Skeletal muscle tissue (tissue), 3 donors: ENCODE measurements at regions not wholly inside any gene's neighbourhood (a gene's known extent, or its start where the extent isn't known, plus 50 kb on each side); places are given as distances from the start of the nearest gene placed in this dataset.

ENCODE experiments used
- H3K27ac ChIP-seq: one replicate; pipeline ENCODE4 v1.7.0; 2013; ENCODE audit warnings: mild to moderate bottlenecking, low read depth, low read length, inconsistent platforms
- H3K27me3 ChIP-seq, 3 donors: one replicate each; pipeline ENCODE4 v1.7.0; 2013; ENCODE audit warnings: low read length in 3 of 3; ENCODE audit not compliant: control insufficient read depth in 3 of 3, insufficient read depth in 3 of 3
- H3K36me3 ChIP-seq, 3 donors: one replicate each; pipeline ENCODE4 v1.7.0; 2013; ENCODE audit warnings: low read length in 3 of 3; ENCODE audit not compliant: control insufficient read depth in 3 of 3, insufficient read depth in 3 of 3
- H3K4me1 ChIP-seq, 3 donors: one replicate each; pipeline ENCODE4 v1.7.0; 2013; ENCODE audit warnings: low read length in 3 of 3, mild to moderate bottlenecking in 3 of 3; ENCODE audit not compliant: control insufficient read depth in 3 of 3, insufficient read depth in 3 of 3
- H3K4me3 ChIP-seq, 3 donors: one replicate each; pipeline ENCODE4 v1.7.0; 2013; ENCODE audit warnings: low read length in 3 of 3
- H3K9ac ChIP-seq, 3 donors: one replicate each; pipeline ENCODE4 v1.7.0; 2013; ENCODE audit warnings: low read length in 3 of 3, mild to moderate bottlenecking in 3 of 3, moderate library complexity in 2 of 3, low read depth in 1 of 3
- H3K9me3 ChIP-seq, 3 donors: one replicate each; pipeline ENCODE4 v1.7.0; 2013; ENCODE audit warnings: low read length in 3 of 3; ENCODE audit not compliant: control insufficient read depth in 3 of 3
- donor health status: Osteomylitis.

DNA sequence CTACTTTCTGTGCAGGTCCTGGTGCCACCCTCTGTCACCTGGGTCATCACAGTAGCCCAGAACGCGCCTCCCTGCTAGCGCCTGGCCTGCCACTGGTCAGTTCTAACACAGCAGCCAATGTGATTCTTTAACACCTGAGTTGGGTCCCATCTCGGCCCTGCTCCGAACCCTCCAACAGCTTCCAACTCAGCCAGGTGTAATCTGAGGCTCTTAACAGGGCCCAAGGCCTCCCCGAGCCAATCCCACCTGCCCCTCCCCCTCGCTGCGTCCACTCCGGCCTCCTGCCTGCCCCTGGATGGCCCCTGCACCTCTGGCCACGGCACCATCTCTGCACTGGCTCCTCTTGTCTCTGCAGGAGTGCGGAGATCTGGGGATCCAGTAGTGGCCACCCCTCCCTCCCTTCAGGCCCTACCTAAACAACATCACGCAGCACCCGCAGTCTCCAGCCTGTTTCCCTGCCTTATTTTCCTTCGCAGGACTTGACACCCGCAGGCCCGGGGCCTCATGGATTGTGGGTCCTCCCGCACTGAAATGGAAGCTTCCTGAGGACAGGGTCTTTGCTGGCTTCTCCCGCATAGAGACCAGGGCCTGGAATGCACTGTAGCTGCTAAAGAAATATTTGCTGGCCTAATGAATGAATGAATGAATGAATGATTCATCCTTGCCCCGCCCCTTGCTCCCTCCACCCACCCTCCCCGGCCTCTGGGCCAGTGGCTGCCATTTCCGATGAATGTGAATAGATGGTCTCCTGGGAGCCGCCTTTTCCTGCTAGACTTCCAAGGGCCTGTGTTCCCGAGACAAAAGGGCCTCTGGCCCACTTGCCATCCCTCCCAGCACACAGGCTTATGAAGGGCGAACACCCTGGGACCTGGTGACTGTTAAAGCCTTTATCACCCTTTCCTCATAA, 174.8 kb upstream of the FOXF1 start:
- H3K4me1 ChIP-seq: no peaks in the 10 kb centered on the region
- no peaks in the 10 kb centered on the region for H3K36me3 ChIP-seq
- H3K27me3 ChIP-seq: peaks cover 43 to 63% (median 53%) of the 10 kb centered on the region in 3 donors
- H3K9ac ChIP-seq: no peak overlapping the region
- no peak overlapping the region for H3K27ac ChIP-seq
- H3K9me3 ChIP-seq: no peaks in the 10 kb centered on the region
- H3K4me3 ChIP-seq: no peak overlapping the region

DNA sequence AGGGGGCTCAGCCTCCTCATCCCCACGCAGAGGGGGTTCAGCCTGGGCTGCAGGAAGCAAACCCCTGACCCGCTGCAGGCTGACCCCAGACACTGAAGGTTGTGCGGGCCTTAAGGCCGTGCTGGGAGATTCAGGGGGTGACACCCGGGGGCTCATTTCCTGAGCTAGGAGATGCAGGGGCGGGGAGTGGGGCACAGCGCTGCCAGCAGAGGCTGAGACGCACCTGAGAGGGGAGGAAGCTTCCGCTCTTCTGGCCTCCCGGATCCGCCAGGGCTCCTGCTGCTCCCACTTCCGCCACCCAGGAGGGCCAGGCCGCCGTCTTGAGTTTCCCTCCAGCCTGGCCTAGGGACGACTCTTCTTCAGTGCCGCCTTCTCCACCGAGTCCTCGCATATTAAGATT, 173.2 kb upstream of the FOXF1 start:
- H3K27me3 ChIP-seq: peaks cover 33 to 59% (median 55%) of the 10 kb centered on the region in 3 donors
- H3K36me3 ChIP-seq: no peaks in the 10 kb centered on the region
- H3K9ac ChIP-seq: no peak overlapping the region
- H3K9me3 ChIP-seq: no peaks in the 10 kb centered on the region
- no peaks in the 10 kb centered on the region for H3K4me1 ChIP-seq
- no peak overlapping the region for H3K27ac ChIP-seq
- no peak overlapping the region for H3K4me3 ChIP-seq

DNA sequence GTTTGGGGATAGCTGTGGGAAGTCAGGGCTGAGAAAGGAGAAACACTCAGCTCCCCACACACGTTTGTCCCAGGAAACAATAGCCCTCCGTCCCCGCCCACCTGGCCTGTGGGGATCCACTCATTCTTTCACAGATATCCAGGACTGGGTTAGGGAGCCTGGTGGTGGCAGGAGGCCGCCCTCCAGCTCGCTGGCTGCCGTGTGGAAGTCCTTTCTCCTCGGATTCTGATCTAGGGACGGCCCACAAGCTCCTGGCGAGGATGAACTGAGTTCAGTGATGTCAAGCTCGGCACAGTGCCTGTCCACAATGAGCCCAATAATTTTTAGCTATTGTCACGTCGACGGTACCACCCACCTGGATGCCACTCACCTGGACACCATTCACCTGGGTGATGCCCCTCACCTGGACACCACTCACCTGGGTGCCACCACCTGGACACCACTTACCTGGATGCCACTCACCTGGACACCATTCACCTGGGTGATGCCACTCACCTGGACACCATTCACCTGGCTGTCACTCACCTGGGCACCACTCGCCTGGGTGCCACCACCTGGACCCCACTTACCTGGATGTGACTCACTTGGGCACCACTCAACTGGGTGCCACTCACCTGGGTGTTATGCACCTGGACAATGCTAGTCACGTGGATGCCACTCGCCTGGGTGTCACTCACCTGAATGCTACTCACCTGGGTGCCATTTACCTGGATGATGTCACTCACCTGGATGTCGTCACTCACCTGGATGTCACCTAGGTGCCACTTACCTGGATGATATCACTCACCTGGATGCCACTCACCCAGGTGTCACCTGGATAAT, 172.5 kb upstream of the FOXF1 start:
- Histone ChIP-seq H3K4me1 (no peaks in the 10 kb centered on the region), H3K27me3 (peaks cover 29 to 56% (median 52%) of the 10 kb centered on the region in 3 donors), H3K9me3 (no peaks in the 10 kb centered on the region), H3K36me3 (no peaks in the 10 kb centered on the region), H3K9ac (no peak overlapping the region), H3K4me3 (no peak overlapping the region), H3K27ac (no peak overlapping the region)

DNA sequence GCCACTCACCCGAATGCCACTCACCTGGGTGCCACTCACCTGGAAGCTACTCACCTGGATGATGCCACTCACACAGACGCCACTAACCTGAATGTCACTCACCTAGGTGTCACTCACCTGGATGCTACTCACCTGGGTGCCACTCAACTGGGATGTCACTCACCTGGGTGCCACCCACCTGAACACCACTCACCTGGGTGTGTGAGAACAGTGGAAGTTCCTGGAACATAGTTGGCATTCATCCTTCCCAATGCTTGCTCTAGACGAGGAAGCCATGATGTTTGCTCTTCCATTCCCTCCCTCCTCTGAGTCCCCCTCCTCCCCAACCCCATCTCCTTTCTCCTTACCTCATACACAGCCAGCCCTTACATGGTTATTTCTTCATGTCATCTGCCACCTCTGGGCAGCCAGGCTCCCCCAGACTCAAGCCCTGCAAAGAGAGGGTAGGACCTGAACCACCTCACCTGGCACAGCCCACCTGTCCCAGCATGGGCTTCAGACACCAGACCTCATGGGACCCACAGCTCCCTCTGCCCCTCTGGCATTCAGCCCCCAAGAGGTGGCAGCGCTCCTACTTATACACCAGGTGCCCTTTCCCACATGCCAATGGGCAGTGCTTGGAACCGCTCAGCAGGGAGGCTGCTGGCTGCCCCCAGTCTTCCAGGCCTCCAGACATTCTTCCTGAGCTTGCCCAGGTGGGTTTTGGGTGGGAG, 171.8 kb upstream of the FOXF1 start:
- H3K4me1 ChIP-seq: no peaks in the 10 kb centered on the region
- H3K4me3 ChIP-seq: no peak overlapping the region
- no peaks in the 10 kb centered on the region for H3K36me3 ChIP-seq
- H3K9ac ChIP-seq: no peak overlapping the region
- peaks cover 22 to 55% (median 51%) of the 10 kb centered on the region in 3 donors for H3K27me3 ChIP-seq
- no peaks in the 10 kb centered on the region for H3K9me3 ChIP-seq
- no peak overlapping the region for H3K27ac ChIP-seq

DNA sequence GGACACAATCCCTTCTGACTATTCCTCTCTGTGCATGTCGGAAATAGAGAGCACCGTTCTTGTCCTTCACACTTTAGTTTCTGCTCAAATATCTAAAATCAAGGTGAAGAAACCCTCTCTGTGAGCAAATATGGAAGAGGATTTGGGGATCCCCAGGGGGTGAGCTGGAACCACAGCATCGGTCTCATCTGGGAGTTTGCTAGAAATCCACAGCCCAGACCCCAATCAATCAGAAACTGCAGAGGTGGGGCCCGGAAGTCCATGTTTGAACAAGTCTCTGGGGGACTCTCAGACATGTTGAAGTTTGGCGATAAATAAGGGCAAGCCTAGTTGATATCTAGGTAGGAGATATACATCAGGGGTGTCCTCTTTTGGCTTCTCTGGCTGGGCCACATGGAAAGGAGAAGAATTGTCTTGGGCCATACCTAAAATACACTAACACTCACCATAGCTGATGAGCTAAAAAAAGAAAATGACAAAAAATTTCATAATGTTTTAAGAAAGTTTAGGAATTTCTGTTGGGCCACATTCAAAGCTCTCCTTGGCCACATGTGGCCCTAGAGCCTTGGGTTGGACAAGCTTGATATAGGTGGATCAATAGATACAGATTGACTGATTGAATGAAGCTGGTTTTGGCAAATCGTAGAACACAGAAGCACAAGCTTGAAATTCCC, 168.0 kb upstream of the FOXF1 start:
- Histone ChIP-seq H3K27ac (no peak overlapping the region), H3K36me3 (no peaks in the 10 kb centered on the region), H3K4me3 (no peak overlapping the region), H3K4me1 (peaks cover 2 to 4% (median 3%) of the 10 kb centered on the region in 3 donors), H3K9ac (no peak overlapping the region), H3K9me3 (no peaks in the 10 kb centered on the region), H3K27me3 (peaks cover 17 to 68% (median 45%) of the 10 kb centered on the region in 3 donors)

DNA sequence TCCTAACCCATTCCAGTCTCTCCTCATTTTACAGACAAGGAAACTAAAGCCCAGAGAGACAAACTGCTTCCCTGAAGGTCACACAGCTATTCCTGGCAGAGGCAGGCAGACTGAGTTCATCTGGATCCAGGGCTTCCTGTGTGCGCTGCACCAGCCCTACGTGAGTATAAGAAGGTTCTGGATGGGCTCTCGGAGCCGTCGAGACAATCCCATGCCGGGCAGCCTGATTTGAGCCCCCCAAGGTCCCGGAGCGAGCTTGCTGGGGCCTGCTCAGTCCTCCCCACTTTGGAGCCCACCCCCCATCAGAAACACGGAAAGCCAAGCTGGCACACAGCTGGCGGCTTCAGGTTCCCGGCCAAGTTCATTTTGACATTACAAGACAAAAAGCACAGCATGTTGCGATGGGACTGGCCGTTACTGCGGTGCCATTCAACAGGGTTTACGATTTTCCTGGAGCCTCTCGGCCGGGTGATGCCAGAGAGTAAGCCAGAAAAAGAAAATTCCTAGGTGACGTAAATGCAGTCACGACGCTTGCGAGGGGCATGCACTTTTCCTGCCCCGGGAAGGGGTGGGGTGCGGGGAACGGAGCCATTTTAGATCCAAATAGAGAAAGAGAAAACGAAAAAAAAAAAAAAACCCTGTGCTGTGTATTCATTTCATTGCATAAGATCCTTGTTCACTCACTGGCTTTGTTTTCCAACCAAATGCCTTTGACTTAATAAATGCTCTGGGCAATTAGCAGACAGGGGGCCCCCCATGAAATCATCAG, 167.1 kb upstream of the FOXF1 start:
- peak overlapping the region; percentile 11 for H3K27ac ChIP-seq
- H3K4me3 ChIP-seq: no peak overlapping the region
- no peaks in the 10 kb centered on the region for H3K9me3 ChIP-seq
- H3K27me3 ChIP-seq: peaks cover 13 to 69% (median 50%) of the 10 kb centered on the region in 3 donors
- H3K36me3 ChIP-seq: no peaks in the 10 kb centered on the region
- no peak overlapping the region for H3K9ac ChIP-seq
- H3K4me1 ChIP-seq: peaks cover 2 to 4% (median 3%) of the 10 kb centered on the region in 3 donors

DNA sequence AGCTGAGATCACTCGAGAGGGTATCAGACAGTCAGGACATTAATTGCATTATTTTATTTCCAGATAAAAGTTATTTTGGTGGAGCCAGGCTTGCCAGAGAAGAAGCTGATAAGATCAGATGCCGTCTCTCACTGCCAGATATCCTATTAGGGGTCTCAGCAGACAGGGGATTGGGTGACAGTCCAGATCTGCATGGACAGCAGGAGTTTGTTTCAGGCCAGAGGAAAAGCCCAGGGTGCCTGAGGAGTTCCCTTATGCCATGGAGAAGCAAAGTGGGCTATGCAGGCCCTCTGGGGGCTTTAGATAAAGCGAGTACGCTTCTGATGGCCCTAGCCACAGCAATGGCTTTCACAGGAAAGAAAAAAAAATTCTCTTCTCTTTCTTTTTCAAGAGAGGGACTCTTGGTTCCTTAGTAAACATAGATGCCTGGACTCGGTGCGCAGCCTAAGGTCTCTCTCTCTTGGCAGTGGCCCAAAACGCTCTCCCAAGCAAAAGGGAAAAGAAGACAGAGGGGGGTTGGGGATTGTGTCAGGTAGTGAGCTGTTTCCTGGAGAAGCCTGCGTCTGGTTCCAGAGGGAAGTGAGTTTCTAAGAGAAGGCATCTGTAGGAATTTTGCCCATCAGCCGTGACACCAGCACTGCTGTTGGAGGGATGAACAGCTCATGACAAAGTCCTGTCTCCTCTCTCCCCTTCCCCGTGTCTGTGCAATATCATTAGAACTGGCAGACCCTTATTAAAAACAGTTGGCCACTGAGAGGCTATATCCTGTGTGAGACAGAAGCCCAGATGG, 166.3 kb upstream of the FOXF1 start:
- Histone ChIP-seq H3K9ac (no peak overlapping the region), H3K36me3 (no peaks in the 10 kb centered on the region), H3K4me3 (no peak overlapping the region), H3K27ac (no peak overlapping the region), H3K4me1 (peaks cover 2 to 4% (median 3%) of the 10 kb centered on the region in 3 donors), H3K9me3 (no peaks in the 10 kb centered on the region), H3K27me3 (peaks cover 10 to 76% (median 55%) of the 10 kb centered on the region in 3 donors)

DNA sequence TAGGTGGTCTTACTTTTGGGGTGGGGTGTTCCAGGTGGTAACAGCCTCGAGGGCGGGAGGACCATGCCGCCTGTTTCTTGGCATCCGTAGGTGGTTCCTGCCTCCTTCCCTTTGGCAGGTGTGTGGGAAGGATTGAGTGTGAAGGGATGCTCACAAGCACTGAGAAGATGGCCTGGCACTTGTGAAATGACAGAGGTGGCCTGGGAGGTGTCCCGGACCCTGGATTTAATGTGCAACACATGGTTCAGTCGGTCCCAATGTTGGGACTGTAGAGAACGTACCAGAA, 165.8 kb upstream of the FOXF1 start:
- Histone ChIP-seq H3K4me3 (no peak overlapping the region), H3K27me3 (peaks cover 14 to 80% (median 60%) of the 10 kb centered on the region in 3 donors), H3K4me1 (peaks cover 2 to 4% (median 3%) of the 10 kb centered on the region in 3 donors), H3K9me3 (no peaks in the 10 kb centered on the region), H3K27ac (no peak overlapping the region), H3K36me3 (no peaks in the 10 kb centered on the region), H3K9ac (no peak overlapping the region)
